HG03520 (cell line): ENCODE measurements at regions not wholly inside any gene's neighbourhood (a gene's known extent, or its start where the extent isn't known, plus 50 kb on each side); places are given as distances from the start of the nearest gene placed in this dataset.

Source experiments
- ATAC-seq: cut with Tn5 transposase; IDR thresholded peaks from one replicate; pipeline ENCODE4 v1.9.1; 2021; ENCODE audit warnings: mild to moderate bottlenecking, moderate library complexity; ENCODE audit not compliant: unreplicated experiment

DNA sequence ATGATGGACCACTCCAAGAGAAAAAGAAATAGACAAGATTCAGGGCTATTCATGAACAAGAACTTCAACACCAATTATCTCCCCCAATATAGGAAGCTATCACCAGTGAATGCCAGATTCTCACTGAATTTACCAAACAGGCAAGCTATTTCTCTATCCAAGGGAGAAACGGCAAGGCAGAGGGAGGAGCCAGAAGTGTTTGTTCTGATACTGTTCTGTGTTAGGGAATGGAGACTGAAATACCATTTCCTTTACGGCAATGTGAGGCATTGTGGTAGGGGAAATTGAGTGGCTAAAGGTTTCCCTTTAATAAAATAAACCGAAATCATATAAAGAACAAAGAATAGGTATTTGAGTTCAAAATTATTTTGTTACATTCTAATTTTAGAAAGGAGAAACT, 68.0 kb upstream of the ALDH1A1 start:
- no peak for ATAC-seq

DNA sequence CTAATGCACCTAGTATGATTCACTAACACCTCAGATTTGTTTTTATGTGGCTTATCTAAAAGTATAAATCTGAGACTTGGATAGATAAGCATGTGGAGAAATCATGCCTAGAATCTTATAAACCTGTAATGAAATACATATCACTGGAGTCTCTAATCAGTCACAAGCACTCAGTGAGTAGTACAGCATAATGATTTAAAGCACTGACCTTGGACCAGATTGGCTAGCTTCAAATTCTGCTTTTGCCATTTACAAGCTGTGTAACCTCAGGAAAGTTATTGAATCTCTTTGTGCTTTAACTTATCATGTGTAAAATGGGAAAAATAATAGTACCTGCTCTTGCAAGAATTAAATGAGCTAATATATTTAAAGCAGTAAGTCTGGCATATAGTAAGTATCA, 61.2 kb upstream of the ALDH1A1 start:
- ATAC-seq: no peak

DNA sequence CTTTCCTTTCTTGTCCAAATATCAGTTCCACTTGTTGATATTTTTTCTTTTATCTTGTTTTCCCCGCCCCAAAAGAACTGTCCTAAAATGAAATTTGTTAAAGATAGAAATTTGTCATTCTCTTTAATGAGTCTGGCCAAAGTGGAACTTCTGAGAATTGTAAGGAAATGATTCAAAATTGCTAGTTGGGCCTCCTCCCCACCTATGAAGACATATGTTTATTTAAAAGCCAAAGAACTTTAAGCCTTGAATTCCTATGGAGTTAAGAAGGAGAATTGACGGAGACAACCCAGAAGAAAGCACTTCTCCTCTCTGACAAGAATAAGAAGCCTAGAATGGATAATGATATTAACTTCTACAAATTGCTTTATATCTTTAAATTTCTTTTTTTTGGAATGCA, 59.1 kb upstream of the ALDH1A1 start:
- ATAC-seq: no peak

DNA sequence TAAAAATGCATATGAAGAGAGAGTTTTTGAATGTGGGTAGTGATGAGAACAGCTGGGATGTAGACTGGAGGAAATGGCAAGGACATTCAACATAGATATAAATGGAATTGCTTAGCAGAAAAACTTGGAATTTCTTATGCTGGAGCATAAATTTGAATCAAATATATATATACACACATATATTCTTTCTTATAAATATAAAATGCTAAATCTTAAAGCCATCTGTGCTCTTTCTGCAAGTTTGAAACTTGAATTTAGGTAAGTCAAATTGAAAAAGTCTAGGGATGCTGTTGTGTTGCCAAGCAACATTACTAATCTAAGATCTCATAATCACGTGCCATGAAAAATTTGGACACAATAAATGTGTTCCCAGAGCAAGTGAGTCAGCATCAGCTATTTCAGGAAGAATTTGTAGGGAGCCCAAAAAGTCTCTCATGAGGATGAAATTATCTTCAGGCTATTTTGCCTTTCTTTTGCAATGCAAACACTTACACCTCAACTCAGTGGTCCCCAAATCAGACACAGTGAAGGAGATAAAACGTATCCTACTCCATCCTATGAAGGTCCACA, 58.4 kb upstream of the ALDH1A1 start:
- no peak for ATAC-seq

DNA sequence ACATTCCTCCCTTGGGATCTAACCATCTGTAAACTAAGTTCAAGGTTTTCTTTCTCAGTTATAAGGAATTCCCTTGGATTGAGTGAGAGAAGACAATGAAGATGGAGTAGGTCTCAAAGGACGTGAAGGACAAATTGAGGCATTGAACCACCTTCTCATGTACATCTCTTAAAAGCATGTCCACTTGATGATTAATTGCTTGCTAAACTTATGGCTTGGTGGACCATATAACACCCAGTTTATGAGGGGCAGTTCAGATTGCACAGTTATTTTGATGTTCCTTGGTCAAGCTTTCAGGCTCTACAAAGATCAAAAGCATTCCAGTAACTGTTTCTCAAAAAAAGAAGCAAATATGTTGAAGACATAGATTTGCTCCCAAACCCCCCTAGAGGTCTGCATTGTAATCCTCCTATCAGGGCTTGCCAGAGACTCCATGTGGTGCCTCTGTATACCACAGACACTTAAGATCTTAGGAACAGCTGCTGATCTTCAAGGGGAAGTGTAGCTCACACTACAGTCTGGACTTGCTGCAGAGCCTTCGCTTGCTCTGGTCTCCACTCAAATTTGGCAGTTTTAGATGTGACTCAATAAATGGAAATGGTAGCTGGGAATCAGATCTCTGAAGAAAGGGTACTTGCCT, 56.9 kb upstream of the ALDH1A1 start:
- ATAC-seq: no peak

DNA sequence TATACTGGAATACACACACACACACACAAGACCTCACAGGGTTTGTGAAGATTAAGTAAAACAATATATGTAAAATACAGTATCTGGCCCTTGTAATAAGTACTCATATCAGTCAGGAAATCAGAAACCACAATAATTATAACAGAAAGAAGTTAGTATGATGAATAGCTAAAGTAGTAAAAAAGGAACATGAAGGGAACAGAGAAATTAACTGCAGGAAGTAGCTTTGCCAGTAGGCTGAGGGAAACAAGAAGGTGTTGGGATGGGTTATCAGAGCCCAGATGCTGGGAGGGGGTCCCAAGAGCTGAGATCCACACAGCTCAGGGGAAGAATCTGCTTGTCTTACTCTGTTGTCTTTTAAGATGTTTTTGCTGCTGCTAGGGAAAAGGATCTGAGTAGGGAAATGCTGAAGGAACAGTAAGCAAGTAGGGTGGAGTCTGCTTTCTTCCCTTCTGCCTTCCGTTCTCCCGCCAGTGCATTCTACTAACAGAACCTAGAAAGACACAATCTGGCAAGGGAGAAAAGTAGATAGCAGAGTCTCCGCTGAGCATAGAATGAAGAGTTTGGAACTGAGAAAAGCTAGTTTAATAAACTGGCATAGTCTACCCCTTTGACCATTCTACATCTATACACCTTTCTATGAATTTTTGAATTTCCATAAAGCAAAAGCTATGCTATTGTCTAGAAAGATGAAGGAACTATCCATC, 55.3 kb upstream of the ALDH1A1 start:
- ATAC-seq: no peak

DNA sequence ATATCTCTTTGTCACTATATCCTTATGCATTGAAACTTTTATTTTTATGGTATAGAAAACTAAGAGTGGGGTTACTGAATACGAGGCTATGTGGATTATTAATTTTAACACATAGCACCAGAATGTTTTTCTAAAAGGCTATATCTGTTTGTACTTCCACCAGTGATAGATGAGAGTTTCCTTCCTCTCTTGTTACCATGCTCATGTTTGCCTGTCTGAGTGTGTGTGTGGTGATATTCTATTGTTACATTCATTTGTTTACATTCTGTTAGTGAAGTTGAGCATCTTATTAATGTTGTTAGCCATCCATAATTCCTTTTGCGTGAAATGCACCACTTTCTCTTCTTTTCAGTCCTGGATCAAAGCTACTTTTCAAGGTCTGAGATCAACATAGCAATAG, 54.1 kb upstream of the ALDH1A1 start:
- ATAC-seq: no peak
